H9 (cell line): ENCODE measurements at regions not wholly inside any gene's neighbourhood (a gene's known extent, or its start where the extent isn't known, plus 50 kb on each side); places are given as distances from the start of the nearest gene placed in this dataset.

Experiments used
- DNase-seq: peaks from one replicate; pipeline ENCODE4 v3.0.0-alpha.2; 2017
- H2AFZ ChIP-seq: one replicate; pipeline ENCODE4 v1.6.1; 2013; ENCODE audit warnings: mild to moderate bottlenecking, low read length, control low read depth, moderate library complexity
- H2AK5ac ChIP-seq: 2 replicates; pipeline ENCODE4 v1.6.1; 2013; ENCODE audit warnings: low read length, control low read depth, mixed read lengths; ENCODE audit not compliant: insufficient read length
- H2BK120ac ChIP-seq: one replicate; pipeline ENCODE4 v1.6.1; 2013; ENCODE audit warnings: low read depth, mild to moderate bottlenecking, low read length, control low read depth, inconsistent platforms; ENCODE audit not compliant: poor library complexity, severe bottlenecking
- H2BK12ac ChIP-seq: 2 replicates; pipeline ENCODE4 v1.6.1; 2013; ENCODE audit warnings: low read length, control low read depth, mixed read lengths, low read depth; ENCODE audit not compliant: insufficient read length
- H2BK15ac ChIP-seq: 2 replicates; pipeline ENCODE4 v1.6.1; 2013; ENCODE audit warnings: low read depth, low read length, control low read depth
- H2BK20ac ChIP-seq: one replicate; pipeline ENCODE4 v1.6.1; 2013; ENCODE audit warnings: low read depth, mild to moderate bottlenecking, low read length, control low read depth, inconsistent platforms; ENCODE audit not compliant: poor library complexity, severe bottlenecking
- H2BK5ac ChIP-seq: 2 replicates; pipeline ENCODE4 v1.6.1; 2013; ENCODE audit warnings: low read length, control low read depth, mixed read lengths; ENCODE audit not compliant: insufficient read length
- H3K14ac ChIP-seq: 2 replicates; pipeline ENCODE4 v1.6.1; 2013; ENCODE audit warnings: low read length, control low read depth; ENCODE audit not compliant: insufficient read depth
- H3K18ac ChIP-seq: 2 replicates; pipeline ENCODE4 v1.6.1; 2013; ENCODE audit warnings: low read depth, mild to moderate bottlenecking, mixed read lengths, low read length, control low read depth; ENCODE audit not compliant: insufficient read length
- H3K23ac ChIP-seq: 2 replicates; pipeline ENCODE4 v1.6.1; 2013; ENCODE audit warnings: low read length, control low read depth, mixed read lengths, low read depth; ENCODE audit not compliant: insufficient read length
- H3K23me2 ChIP-seq: 2 replicates; pipeline ENCODE4 v1.6.1; 2013; ENCODE audit warnings: low read depth, mild to moderate bottlenecking, mixed read lengths, low read length, control low read depth; ENCODE audit not compliant: insufficient read length, poor library complexity, severe bottlenecking
- H3K27ac ChIP-seq: 2 replicates; pipeline ENCODE4 v1.5.1; 2013; ENCODE audit warnings: low read length, control low read depth, mixed read lengths, low read depth; ENCODE audit not compliant: insufficient read length
- H3K27me3 ChIP-seq: 2 replicates; pipeline ENCODE4 v1.6.1; 2013; ENCODE audit warnings: low read length, control low read depth, inconsistent platforms; ENCODE audit not compliant: insufficient read depth
- H3K4ac ChIP-seq: 2 replicates; pipeline ENCODE4 v1.6.1; 2013; ENCODE audit warnings: low read depth, mild to moderate bottlenecking, control low read depth, inconsistent platforms, low read length, moderate library complexity
- H3K4me1 ChIP-seq: 2 replicates; pipeline ENCODE4 v1.6.1; 2013; ENCODE audit warnings: low read length, control low read depth, inconsistent platforms; ENCODE audit not compliant: insufficient read depth
- H3K4me2 ChIP-seq: 2 replicates; pipeline ENCODE4 v1.6.1; 2013; ENCODE audit warnings: low read length, control low read depth, mixed read lengths; ENCODE audit not compliant: insufficient read length, insufficient read depth
- H3K56ac ChIP-seq: 2 replicates; pipeline ENCODE4 v1.6.1; 2013; ENCODE audit warnings: low read depth, mild to moderate bottlenecking, mixed read lengths, low read length, control low read depth; ENCODE audit not compliant: insufficient read length
- H3K79me1 ChIP-seq: 2 replicates; pipeline ENCODE4 v1.6.1; 2013; ENCODE audit warnings: low read depth, mild to moderate bottlenecking, moderate library complexity, low read length, control low read depth, inconsistent platforms; ENCODE audit not compliant: insufficient read depth, poor library complexity, severe bottlenecking
- H3K79me2 ChIP-seq: 2 replicates; pipeline ENCODE4 v1.6.1; 2013; ENCODE audit warnings: low read length, control low read depth, inconsistent platforms; ENCODE audit not compliant: insufficient read depth
- H3K9ac ChIP-seq: 2 replicates; pipeline ENCODE4 v1.6.1; 2013; ENCODE audit warnings: low read length, control low read depth, mixed read lengths; ENCODE audit not compliant: insufficient read length; ENCODE audit errors: extremely low read depth
- H3K9me3 ChIP-seq: one replicate; pipeline ENCODE4 v1.6.1; 2013; ENCODE audit warnings: low read depth, low read length, inconsistent platforms; ENCODE audit not compliant: control insufficient read depth
- H3T11ph ChIP-seq: one replicate; pipeline ENCODE4 v1.6.1; 2013; ENCODE audit warnings: mild to moderate bottlenecking, low read length, control low read depth, inconsistent platforms
- H4K20me1 ChIP-seq: one replicate; pipeline ENCODE4 v1.6.1; 2013; ENCODE audit not compliant: control insufficient read depth, insufficient read length, insufficient read depth
- H4K5ac ChIP-seq: 2 replicates; pipeline ENCODE4 v1.6.1; 2013; ENCODE audit warnings: low read depth, mild to moderate bottlenecking, mixed read lengths, low read length, control low read depth; ENCODE audit not compliant: insufficient read length
- H4K8ac ChIP-seq: replicated peaks from 2 replicates; pipeline ENCODE4 v1.6.1; 2013; ENCODE audit warnings: low read length, control low read depth, mixed read lengths, low read depth; ENCODE audit not compliant: insufficient read length
- H4K91ac ChIP-seq: 2 replicates; pipeline ENCODE4 v1.6.1; 2013; ENCODE audit warnings: low read depth, mild to moderate bottlenecking, moderate library complexity, mixed read lengths, low read length, control low read depth; ENCODE audit not compliant: insufficient read length
- H3K27ac Mint-ChIP-seq, 3 experiments: 2 replicates in 2 of 3; 3 replicates in 1 of 3; pipeline ENCODE4 v1.8.0; 2020 to 2021; ENCODE audit warnings: mixed read lengths in 3 of 3, mild to moderate bottlenecking in 1 of 3, moderate library complexity in 1 of 3
- H3K27me3 Mint-ChIP-seq: 2 replicates; pipeline ENCODE4 v1.8.0; 2021; ENCODE audit warnings: low read depth, mild to moderate bottlenecking, moderate library complexity, mixed read lengths
- H3K36me3 Mint-ChIP-seq, 3 experiments: 2 replicates in 2 of 3; 3 replicates in 1 of 3; pipeline ENCODE4 v1.8.0; 2020 to 2021; ENCODE audit warnings: low read depth in 3 of 3, mixed read lengths in 3 of 3; ENCODE audit not compliant: insufficient read depth in 1 of 3
- H3K4me1 Mint-ChIP-seq, 2 experiments: 2 replicates each; pipeline ENCODE4 v1.8.0; 2020; ENCODE audit warnings: mixed read lengths in 2 of 2
- H3K4me3 Mint-ChIP-seq, 2 experiments: 2 replicates in 1 of 2; 3 replicates in 1 of 2; pipeline ENCODE4 v1.8.0; 2020 to 2021; ENCODE audit warnings: mild to moderate bottlenecking in 2 of 2, mixed read lengths in 2 of 2, moderate library complexity in 1 of 2
- H3K9me3 Mint-ChIP-seq, 2 experiments: 2 replicates in 1 of 2; 3 replicates in 1 of 2; pipeline ENCODE4 v1.8.0; 2020; ENCODE audit warnings: mild to moderate bottlenecking in 2 of 2, mixed read lengths in 2 of 2, moderate library complexity in 1 of 2
- CTCF ChIP-seq: fragments of 200-600 bp; sonication (generic); conservative IDR thresholded peaks from 3 replicates; pipeline ENCODE4 v1.8.0; 2021; ENCODE audit warnings: antibody characterized with exemption, mild to moderate bottlenecking
- WGBS: extraction: QIAGEN DNeasy Blood & Tissue Kit; methylation state at CpG from one replicate; pipeline ENCODE4 v1.1.7; 2013; ENCODE audit warnings: missing lambda C conversion rate, low lambda C conversion rate, mixed read lengths; ENCODE audit not compliant: insufficient read length; ENCODE audit errors: extremely low coverage; 5-methylcytosine and 5-hydroxymethylcytosine counted together

- Histone ChIP-seq H2AFZ (no peak overlapping the region), H3K9ac (no peak overlapping the region), H2BK20ac (no peak overlapping the region), H3K23ac (no peak overlapping the region), H3K9me3 (no peaks in the 10 kb centered on the region), H3K4ac (no peak overlapping the region), H2AK5ac (no peak overlapping the region), H3K27me3 (no peaks in the 10 kb centered on the region), H4K8ac (no peak overlapping the region), H4K5ac (no peak overlapping the region), H4K91ac (no peak overlapping the region), H3K79me1 (no peaks in the 10 kb centered on the region), H3K56ac (no peak overlapping the region), H2BK12ac (no peak overlapping the region), H3K18ac (no peak overlapping the region), H4K20me1 (no peaks in the 10 kb centered on the region), H3K27ac (no peak overlapping the region), H3K14ac (no peak overlapping the region), H3K4me1 (0 out of 2 replicates have a peak, but pooled peaks cover 2% of the 10 kb centered on the region), H2BK120ac (no peak overlapping the region), H2BK5ac (no peak overlapping the region), H3T11ph (no peak overlapping the region), H3K4me2 (no peak overlapping the region), H3K23me2 (no peaks in the 10 kb centered on the region), H3K79me2 (no peaks in the 10 kb centered on the region), H2BK15ac (no peak overlapping the region)
- no peak for DNase-seq
- no peak for TF ChIP-seq CTCF
- peaks cover 0 to 4% (median 1%) of the 10 kb centered on the region in 3 experiments; a peak in 1 of 7 replicates for H3K36me3 Mint-ChIP-seq
- H3K27me3 Mint-ChIP-seq = peaks cover 8% of the 10 kb centered on the region
- peaks cover 2 to 4% of the 10 kb centered on the region in 2 experiments; a peak in 2 of 4 replicates for H3K4me1 Mint-ChIP-seq
- WGBS = no CpG with 5 or more reads among the region's 5 CpGs
- H3K27ac Mint-ChIP-seq = no peak overlapping the region
- peaks cover 0 to 7% of the 10 kb centered on the region in 2 experiments; a peak in 3 of 5 replicates for H3K9me3 Mint-ChIP-seq
- no peak overlapping the region for H3K4me3 Mint-ChIP-seq
These were observed 183.0 kb downstream of the DUSP6 start for GRCh38 chr12:89169321-89169720.
